Coronary artery (tissue), 2 donors: ENCODE measurements at regions not wholly inside any gene's neighbourhood (a gene's known extent, or its start where the extent isn't known, plus 50 kb on each side); places are given as distances from the start of the nearest gene placed in this dataset.
A peak's percentile ranks its signal among the peaks of the same experiment; 100 is the strongest.

Experiments
- DNase-seq: peaks from one replicate; pipeline ENCODE4 v3.0.0-alpha.2; 2017; ENCODE audit warnings: low spot score
- H3K27ac ChIP-seq, 2 donors: fragments of 200-600 bp; sonication (generic); one replicate each; pipeline ENCODE4 v1.5.1; 2016 to 2019
- H3K4me3 ChIP-seq: fragments of 200-600 bp; sonication (generic); 2 replicates; pipeline ENCODE4 v1.5.1; 2016; ENCODE audit warnings: mild to moderate bottlenecking, moderate library complexity
- CTCF ChIP-seq: fragments of 200-600 bp; sonication (generic); IDR thresholded peaks from one replicate; pipeline ENCODE4 v1.5.1; 2019; ENCODE audit warnings: antibody characterized with exemption

- DNase-seq: no peak
Measured at GRCh38 chr11:127080735-127081134, 80.2 kb upstream of the KIRREL3 start.

DNA sequence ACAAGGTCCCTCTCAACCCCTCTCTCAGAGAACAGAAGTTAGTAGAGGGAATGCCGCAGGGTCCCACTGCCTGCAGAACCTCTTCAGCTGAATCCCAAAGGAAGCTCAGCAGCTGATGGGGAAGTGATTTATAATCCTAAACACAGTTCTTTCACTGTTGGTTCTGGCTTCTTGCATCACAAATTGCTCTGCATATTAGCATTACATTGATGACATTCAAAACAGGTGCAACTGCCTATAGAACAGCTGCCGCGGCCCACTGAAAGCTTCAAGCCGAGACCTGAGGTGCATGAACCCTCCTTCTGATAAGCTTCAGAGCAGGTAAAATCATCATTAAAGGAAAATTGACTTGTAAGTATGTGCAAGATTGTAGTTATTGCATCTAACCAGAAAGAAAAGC, 75.2 kb upstream of the KIRREL3 start:
- H3K27ac ChIP-seq: no peak overlapping the region
- no peak overlapping the region for H3K4me3 ChIP-seq
- DNase-seq: no peak
- no peak for TF ChIP-seq CTCF

More at GRCh38 chr11:127080735-127081134, 80.2 kb upstream of the KIRREL3 start:
- Histone ChIP-seq H3K4me3 (no peak overlapping the region), H3K27ac (no peak overlapping the region)
- TF ChIP-seq CTCF: no peak

DNA sequence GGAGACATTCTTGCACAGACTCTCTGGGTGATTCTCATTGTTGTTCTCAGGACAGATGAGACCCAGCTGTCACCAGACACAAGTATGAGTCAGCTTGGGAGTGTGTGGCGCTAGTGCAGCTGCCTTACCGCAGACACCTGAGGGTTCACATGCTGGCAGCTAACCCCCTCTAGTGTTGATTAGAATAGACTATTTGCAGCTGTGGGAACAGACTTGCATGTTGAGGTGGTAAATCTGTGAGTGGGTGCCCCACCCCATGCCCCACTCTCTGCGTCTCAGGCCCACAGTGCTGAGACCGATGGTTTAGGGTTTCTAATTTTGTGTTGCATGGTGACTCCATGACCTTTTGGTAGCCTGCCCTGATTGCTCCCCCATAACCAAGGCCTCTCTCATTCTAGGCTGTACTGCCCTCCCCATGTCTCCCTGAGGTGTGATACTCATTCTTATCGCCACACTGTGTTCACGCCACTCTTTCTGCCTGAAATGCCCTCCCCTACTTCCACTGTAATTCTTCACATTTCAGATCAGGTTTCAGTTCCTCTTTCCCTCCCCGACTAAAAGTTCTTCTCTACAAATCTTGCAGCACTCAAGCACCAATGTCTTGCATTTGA, 73.7 kb upstream of the KIRREL3 start:
- Histone ChIP-seq H3K4me3 (no peak overlapping the region), H3K27ac (no peak overlapping the region)
- no peak for TF ChIP-seq CTCF
- DNase-seq: no peak

DNA sequence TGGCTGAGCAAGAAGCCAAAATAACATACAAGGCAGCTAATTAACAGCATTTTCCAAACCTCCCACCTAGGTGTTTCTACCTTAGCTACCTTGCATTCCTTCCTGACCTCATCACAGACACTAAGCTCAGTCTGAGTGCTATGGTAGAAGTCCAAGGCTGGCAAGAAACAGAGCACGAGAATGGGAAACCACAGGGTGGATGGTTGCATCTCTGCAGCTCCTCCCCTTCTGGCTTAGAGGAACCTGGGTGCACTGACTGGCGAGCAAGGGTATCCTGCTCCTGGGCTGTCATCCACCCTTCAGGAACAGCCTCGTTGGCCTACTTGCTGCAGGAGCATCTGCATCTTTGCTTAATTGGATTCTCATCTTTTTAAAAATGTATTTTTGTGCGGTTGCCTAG, 73.1 kb upstream of the KIRREL3 start:
- TF ChIP-seq CTCF: no peak
- Histone ChIP-seq H3K27ac (no peak overlapping the region), H3K4me3 (no peak overlapping the region)
- DNase-seq: no peak

DNA sequence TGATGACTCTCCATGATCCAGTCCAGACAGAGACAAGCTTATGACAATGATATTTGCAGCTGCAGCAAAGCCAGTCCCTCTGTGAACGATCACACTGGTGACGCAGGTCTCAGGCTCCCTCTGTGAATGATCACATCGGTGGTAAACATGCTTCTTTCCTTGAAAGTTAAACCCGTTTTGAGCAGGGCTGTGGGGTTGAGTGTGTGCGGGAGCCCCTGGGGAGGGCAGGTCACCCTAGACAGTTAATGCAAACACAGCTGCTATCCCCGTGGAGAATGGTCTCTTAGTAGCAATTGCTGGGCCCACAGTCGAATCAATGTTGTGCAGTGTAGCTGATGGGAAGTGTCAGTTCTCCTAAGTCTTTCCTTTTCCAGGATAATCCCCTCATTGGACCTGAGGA, 71.0 kb upstream of the KIRREL3 start:
- no peak overlapping the region for H3K27ac ChIP-seq
- no peak for DNase-seq
- TF ChIP-seq CTCF: no peak
- no peak overlapping the region for H3K4me3 ChIP-seq

DNA sequence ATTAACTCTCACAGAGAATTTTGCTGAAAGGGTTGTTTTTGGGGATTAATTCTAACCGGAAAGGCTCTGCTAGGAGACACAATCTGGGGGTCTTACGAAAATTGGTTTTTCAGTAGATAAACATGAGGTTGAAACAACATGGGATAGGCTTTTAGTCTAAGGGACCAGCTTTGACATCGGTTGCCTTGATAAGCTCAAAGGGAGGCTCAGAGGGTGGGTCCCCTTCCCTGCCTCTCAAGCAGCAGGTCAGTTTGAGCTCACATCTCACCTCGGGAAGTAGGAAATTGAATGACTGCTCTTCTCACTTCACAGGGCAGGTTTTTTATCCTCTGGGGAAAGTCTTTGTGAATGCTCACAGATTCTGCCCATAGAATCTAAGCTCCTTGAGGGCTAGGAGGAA, 70.2 kb upstream of the KIRREL3 start:
- peak; percentile 21 for DNase-seq
- TF ChIP-seq CTCF: no peak
- H3K4me3 ChIP-seq: no peak overlapping the region
- no peak overlapping the region for H3K27ac ChIP-seq

- no peak for TF ChIP-seq CTCF
- Histone ChIP-seq H3K4me3 (no peak overlapping the region), H3K27ac (no peak overlapping the region)
- DNase-seq: no peak
Measured at GRCh38 chr11:127066401-127067090, 66.0 kb upstream of the KIRREL3 start.
